WTC11 (cell line): ENCODE measurements at regions not wholly inside any gene's neighbourhood (a gene's known extent, or its start where the extent isn't known, plus 50 kb on each side); places are given as distances from the start of the nearest gene placed in this dataset.

Experiments used
- ATAC-seq: fragments of 200-7000 bp; cut with Tn5 transposase; 2 replicates; pipeline ENCODE4 v1.10.0; 2021; ENCODE audit warnings: mild to moderate bottlenecking, moderate library complexity
- CTCF ChIA-PET: fragments of 300-600 bp; sonication (Branson Sonifier 250); formaldehyde crosslinking; loops from one replicate; lab custom pipeline; 2021; ENCODE audit warnings: antibody characterized with exemption; lab: Charles Lee
- POLR2A ChIA-PET: fragments of 350-600 bp; sonication (Branson Sonifier 250); formaldehyde crosslinking; loops from one replicate; lab custom pipeline; 2021; ENCODE audit warnings: antibody characterized with exemption; lab: Charles Lee
- DNase-seq: peaks from one replicate; pipeline ENCODE4 v3.0.0; 2021; ENCODE audit warnings: low spot score
- H3K27ac Mint-ChIP-seq: 2 replicates; pipeline ENCODE4 v1.8.0; 2021; ENCODE audit warnings: mixed read lengths
- H3K27me3 Mint-ChIP-seq: 2 replicates; pipeline ENCODE4 v1.8.0; 2021; ENCODE audit warnings: low read depth, mild to moderate bottlenecking, moderate library complexity, mixed read lengths
- H3K36me3 Mint-ChIP-seq: 2 replicates; pipeline ENCODE4 v1.8.0; 2021; ENCODE audit warnings: mixed read lengths
- H3K4me1 Mint-ChIP-seq: 2 replicates; pipeline ENCODE4 v1.8.0; 2022; ENCODE audit warnings: mixed read lengths
- H3K4me3 Mint-ChIP-seq: 2 replicates; pipeline ENCODE4 v1.8.0; 2021; ENCODE audit warnings: mild to moderate bottlenecking, moderate library complexity, mixed read lengths
- H3K9me3 Mint-ChIP-seq: 2 replicates; pipeline ENCODE4 v1.8.0; 2021; ENCODE audit warnings: mixed read lengths
- ATF3 ChIP-seq: sonication (generic); formaldehyde crosslinking; conservative IDR thresholded peaks from 2 replicates; pipeline ENCODE4 v1.8.1; 2022; ENCODE audit warnings: mild to moderate bottlenecking, missing genetic modification reagents
- ATF6 ChIP-seq: sonication (generic); formaldehyde crosslinking; IDR thresholded peaks from 2 replicates; pipeline ENCODE4 v1.8.1; 2023; ENCODE audit warnings: mild to moderate bottlenecking, missing genetic modification reagents
- HMGA2 ChIP-seq: fragments of 250-450 bp; sonication (Bioruptor Pico); IDR thresholded peaks from 2 replicates; pipeline ENCODE4 v1.4.0; 2021; ENCODE audit warnings: mild to moderate bottlenecking, moderate library complexity
- NFATC4 ChIP-seq: fragments of 250-450 bp; sonication (Bioruptor Pico); IDR thresholded peaks from 2 replicates; pipeline ENCODE4 v1.9.0; 2021; ENCODE audit warnings: mild to moderate bottlenecking
- NFE2L1 ChIP-seq: sonication (generic); formaldehyde crosslinking; IDR thresholded peaks from 2 replicates; pipeline ENCODE4 v1.8.1; 2023; ENCODE audit warnings: missing genetic modification reagents
- NR3C1 ChIP-seq: sonication (generic); formaldehyde crosslinking; conservative IDR thresholded peaks from 2 replicates; pipeline ENCODE4 v1.8.1; 2023; ENCODE audit warnings: low read depth, mild to moderate bottlenecking, missing genetic modification reagents
- PRRX2 ChIP-seq: fragments of 250-450 bp; sonication (Bioruptor Pico); IDR thresholded peaks from 2 replicates; pipeline ENCODE4 v1.8.0; 2021; ENCODE audit warnings: mild to moderate bottlenecking
- TEAD1 ChIP-seq: sonication (generic); formaldehyde crosslinking; IDR thresholded peaks from 2 replicates; pipeline ENCODE4 v1.8.0; 2022; ENCODE audit warnings: mild to moderate bottlenecking, missing genetic modification reagents
- TEAD4 ChIP-seq: sonication (generic); formaldehyde crosslinking; IDR thresholded peaks from 2 replicates; pipeline ENCODE4 v1.8.0; 2022; ENCODE audit warnings: mild to moderate bottlenecking, missing genetic modification reagents
- USF1 ChIP-seq: sonication (generic); formaldehyde crosslinking; IDR thresholded peaks from 2 replicates; pipeline ENCODE4 v1.8.0; 2022; ENCODE audit warnings: mild to moderate bottlenecking, missing genetic modification reagents
- USF2 ChIP-seq: sonication (generic); formaldehyde crosslinking; IDR thresholded peaks from 2 replicates; pipeline ENCODE4 v1.8.1; 2023; ENCODE audit warnings: mild to moderate bottlenecking, missing genetic modification reagents, moderate library complexity
- ZBTB21 ChIP-seq: sonication (generic); formaldehyde crosslinking; IDR thresholded peaks from 2 replicates; pipeline ENCODE4 v1.8.1; 2023; ENCODE audit warnings: mild to moderate bottlenecking, missing genetic modification reagents, borderline replicate concordance
- ZNF263 ChIP-seq: sonication (generic); formaldehyde crosslinking; IDR thresholded peaks from 2 replicates; pipeline ENCODE4 v1.8.1; 2022; ENCODE audit warnings: low read depth, mild to moderate bottlenecking, moderate library complexity, missing genetic modification reagents
- ZNF512 ChIP-seq: sonication (generic); formaldehyde crosslinking; IDR thresholded peaks from 2 replicates; pipeline ENCODE4 v1.8.1; 2022; ENCODE audit warnings: missing genetic modification reagents, borderline replicate concordance
- ZNF671 ChIP-seq: fragments of 250-450 bp; sonication (Bioruptor Pico); IDR thresholded peaks from 2 replicates; pipeline ENCODE4 v1.8.0; 2021; ENCODE audit warnings: mild to moderate bottlenecking
- TF ChIP-seq, protein P1 (sequence below): sonication (generic); formaldehyde crosslinking; IDR thresholded peaks from 2 replicates; pipeline ENCODE4 v1.8.0; 2022; ENCODE audit warnings: mild to moderate bottlenecking, missing genetic modification reagents
- TF ChIP-seq, protein P2 (sequence below): sonication (generic); formaldehyde crosslinking; IDR thresholded peaks from 2 replicates; pipeline ENCODE4 v1.8.1; 2022; ENCODE audit warnings: mild to moderate bottlenecking, moderate library complexity, missing genetic modification reagents
- TF ChIP-seq, protein P3 (sequence below): sonication (generic); formaldehyde crosslinking; IDR thresholded peaks from 2 replicates; pipeline ENCODE4 v1.8.1; 2022; ENCODE audit warnings: mild to moderate bottlenecking, missing genetic modification reagents, moderate library complexity, borderline replicate concordance
- TF ChIP-seq, protein P4 (sequence below): sonication (generic); formaldehyde crosslinking; IDR thresholded peaks from 2 replicates; pipeline ENCODE4 v1.8.0; 2022; ENCODE audit warnings: missing genetic modification reagents
- TF ChIP-seq, protein P5 (sequence below): fragments of 250-450 bp; sonication (Bioruptor Pico); conservative IDR thresholded peaks from 2 replicates; pipeline ENCODE4 v1.9.0; 2021; ENCODE audit warnings: mild to moderate bottlenecking

GRCh38 chr4:83929550-83929949 is 393.6 kb downstream of the GPAT3 start:
- Mint-ChIP-seq H3K9me3 (no peaks in the 10 kb centered on the region), H3K27ac (no peak overlapping the region), H3K36me3 (no peaks in the 10 kb centered on the region), H3K4me3 (no peak overlapping the region), H3K27me3 (no peaks in the 10 kb centered on the region), H3K4me1 (no peaks in the 10 kb centered on the region)
- DNase-seq (no peak), ATAC-seq (no peak)
- POLR2A ChIA-PET, result no interaction called here
- CTCF ChIA-PET, result no interaction called here
- TF ChIP-seq ZNF263 (CRISPR knock-in tag) (no peak), TEAD1 (CRISPR knock-in tag) (no peak), ZNF671 (CRISPR knock-in tag) (no peak), PRRX2 (CRISPR knock-in tag) (no peak), USF1 (no peak), NFATC4 (no peak), USF2 (CRISPR knock-in tag) (no peak), ZBTB21 (CRISPR knock-in tag) (no peak), TEAD4 (CRISPR knock-in tag) (no peak)
- TF ChIP-seq, protein P1, sequence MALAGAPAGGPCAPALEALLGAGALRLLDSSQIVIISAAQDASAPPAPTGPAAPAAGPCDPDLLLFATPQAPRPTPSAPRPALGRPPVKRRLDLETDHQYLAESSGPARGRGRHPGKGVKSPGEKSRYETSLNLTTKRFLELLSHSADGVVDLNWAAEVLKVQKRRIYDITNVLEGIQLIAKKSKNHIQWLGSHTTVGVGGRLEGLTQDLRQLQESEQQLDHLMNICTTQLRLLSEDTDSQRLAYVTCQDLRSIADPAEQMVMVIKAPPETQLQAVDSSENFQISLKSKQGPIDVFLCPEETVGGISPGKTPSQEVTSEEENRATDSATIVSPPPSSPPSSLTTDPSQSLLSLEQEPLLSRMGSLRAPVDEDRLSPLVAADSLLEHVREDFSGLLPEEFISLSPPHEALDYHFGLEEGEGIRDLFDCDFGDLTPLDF (CRISPR knock-in tag), result no peak
- TF ChIP-seq, protein P2, sequence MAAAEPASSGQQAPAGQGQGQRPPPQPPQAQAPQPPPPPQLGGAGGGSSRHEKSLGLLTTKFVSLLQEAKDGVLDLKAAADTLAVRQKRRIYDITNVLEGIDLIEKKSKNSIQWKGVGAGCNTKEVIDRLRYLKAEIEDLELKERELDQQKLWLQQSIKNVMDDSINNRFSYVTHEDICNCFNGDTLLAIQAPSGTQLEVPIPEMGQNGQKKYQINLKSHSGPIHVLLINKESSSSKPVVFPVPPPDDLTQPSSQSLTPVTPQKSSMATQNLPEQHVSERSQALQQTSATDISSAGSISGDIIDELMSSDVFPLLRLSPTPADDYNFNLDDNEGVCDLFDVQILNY (CRISPR knock-in tag), result no peak
- TF ChIP-seq, protein P3, sequence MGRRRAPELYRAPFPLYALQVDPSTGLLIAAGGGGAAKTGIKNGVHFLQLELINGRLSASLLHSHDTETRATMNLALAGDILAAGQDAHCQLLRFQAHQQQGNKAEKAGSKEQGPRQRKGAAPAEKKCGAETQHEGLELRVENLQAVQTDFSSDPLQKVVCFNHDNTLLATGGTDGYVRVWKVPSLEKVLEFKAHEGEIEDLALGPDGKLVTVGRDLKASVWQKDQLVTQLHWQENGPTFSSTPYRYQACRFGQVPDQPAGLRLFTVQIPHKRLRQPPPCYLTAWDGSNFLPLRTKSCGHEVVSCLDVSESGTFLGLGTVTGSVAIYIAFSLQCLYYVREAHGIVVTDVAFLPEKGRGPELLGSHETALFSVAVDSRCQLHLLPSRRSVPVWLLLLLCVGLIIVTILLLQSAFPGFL (CRISPR knock-in tag), result no peak
- TF ChIP-seq, protein P4, sequence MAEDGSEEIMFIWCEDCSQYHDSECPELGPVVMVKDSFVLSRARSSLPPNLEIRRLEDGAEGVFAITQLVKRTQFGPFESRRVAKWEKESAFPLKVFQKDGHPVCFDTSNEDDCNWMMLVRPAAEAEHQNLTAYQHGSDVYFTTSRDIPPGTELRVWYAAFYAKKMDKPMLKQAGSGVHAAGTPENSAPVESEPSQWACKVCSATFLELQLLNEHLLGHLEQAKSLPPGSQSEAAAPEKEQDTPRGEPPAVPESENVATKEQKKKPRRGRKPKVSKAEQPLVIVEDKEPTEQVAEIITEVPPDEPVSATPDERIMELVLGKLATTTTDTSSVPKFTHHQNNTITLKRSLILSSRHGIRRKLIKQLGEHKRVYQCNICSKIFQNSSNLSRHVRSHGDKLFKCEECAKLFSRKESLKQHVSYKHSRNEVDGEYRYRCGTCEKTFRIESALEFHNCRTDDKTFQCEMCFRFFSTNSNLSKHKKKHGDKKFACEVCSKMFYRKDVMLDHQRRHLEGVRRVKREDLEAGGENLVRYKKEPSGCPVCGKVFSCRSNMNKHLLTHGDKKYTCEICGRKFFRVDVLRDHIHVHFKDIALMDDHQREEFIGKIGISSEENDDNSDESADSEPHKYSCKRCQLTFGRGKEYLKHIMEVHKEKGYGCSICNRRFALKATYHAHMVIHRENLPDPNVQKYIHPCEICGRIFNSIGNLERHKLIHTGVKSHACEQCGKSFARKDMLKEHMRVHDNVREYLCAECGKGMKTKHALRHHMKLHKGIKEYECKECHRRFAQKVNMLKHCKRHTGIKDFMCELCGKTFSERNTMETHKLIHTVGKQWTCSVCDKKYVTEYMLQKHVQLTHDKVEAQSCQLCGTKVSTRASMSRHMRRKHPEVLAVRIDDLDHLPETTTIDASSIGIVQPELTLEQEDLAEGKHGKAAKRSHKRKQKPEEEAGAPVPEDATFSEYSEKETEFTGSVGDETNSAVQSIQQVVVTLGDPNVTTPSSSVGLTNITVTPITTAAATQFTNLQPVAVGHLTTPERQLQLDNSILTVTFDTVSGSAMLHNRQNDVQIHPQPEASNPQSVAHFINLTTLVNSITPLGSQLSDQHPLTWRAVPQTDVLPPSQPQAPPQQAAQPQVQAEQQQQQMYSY (CRISPR knock-in tag), result no peak

GRCh38 chr4:83926950-83927349 is 391.0 kb downstream of the GPAT3 start:
- no peak for ATAC-seq
- H3K9me3 Mint-ChIP-seq, result no peaks in the 10 kb centered on the region
- peaks cover 17% of the 10 kb centered on the region for H3K27me3 Mint-ChIP-seq
- DNase-seq, result no peak
- ChIA-PET POLR2A (no interaction called here), CTCF (no interaction called here)
- no peak overlapping the region for H3K27ac Mint-ChIP-seq
- no peaks in the 10 kb centered on the region for H3K36me3 Mint-ChIP-seq
- peaks cover 22% of the 10 kb centered on the region for H3K4me1 Mint-ChIP-seq
- H3K4me3 Mint-ChIP-seq, result no peak overlapping the region
- no peak for TF ChIP-seq ATF6 (CRISPR knock-in tag)
- no peak for TF ChIP-seq HMGA2 (CRISPR knock-in tag)
- no peak for TF ChIP-seq ATF3
- TF ChIP-seq NR3C1, result no peak
- no peak for TF ChIP-seq NFE2L1 (CRISPR knock-in tag)
- no peak for TF ChIP-seq ZNF512 (CRISPR knock-in tag)
- TF ChIP-seq TEAD4 (CRISPR knock-in tag), result no peak
- TF ChIP-seq ZBTB21 (CRISPR knock-in tag), result no peak
- TF ChIP-seq, protein P5, sequence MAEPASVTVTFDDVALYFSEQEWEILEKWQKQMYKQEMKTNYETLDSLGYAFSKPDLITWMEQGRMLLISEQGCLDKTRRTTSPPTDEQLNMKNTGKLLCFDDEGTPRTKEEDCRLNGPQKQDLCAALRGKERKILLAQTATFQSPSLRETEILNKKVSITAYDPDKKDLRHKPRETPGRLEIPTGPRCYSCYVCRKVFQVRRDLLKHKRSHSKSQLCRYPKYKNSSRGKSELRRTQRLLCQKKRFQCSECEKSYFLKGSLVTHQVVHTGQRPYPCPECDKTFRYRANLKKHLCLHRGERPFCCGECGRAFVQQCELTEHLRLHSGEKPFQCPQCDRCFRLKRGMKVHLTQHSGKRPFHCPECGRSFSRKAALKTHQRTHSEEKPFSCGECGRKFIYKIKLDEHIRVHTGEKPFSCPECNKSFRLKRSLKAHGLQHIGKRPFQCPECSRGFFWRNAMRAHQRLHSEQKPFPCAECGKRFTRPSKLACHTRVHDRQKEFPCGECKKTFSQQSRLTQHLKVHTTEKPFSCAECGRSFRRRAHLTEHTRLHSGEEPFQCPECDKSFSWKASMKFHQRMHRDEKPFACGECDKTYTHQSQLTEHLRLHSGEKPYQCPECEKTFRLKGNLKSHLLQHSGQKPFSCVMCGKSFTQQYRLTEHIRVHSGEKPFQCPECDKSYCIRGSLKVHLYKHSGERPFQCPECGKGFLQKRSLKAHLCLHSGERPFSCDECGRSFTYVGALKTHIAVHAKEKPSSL (CRISPR knock-in tag), result no peak
